GM04504 (cell line): ENCODE measurements at regions not wholly inside any gene's neighbourhood (a gene's known extent, or its start where the extent isn't known, plus 50 kb on each side); places are given as distances from the start of the nearest gene placed in this dataset.

Experiments used
- DNase-seq: peaks from one replicate; pipeline ENCODE4 v3.0.0-alpha.2; 2012; ENCODE audit warnings: low read depth

DNA sequence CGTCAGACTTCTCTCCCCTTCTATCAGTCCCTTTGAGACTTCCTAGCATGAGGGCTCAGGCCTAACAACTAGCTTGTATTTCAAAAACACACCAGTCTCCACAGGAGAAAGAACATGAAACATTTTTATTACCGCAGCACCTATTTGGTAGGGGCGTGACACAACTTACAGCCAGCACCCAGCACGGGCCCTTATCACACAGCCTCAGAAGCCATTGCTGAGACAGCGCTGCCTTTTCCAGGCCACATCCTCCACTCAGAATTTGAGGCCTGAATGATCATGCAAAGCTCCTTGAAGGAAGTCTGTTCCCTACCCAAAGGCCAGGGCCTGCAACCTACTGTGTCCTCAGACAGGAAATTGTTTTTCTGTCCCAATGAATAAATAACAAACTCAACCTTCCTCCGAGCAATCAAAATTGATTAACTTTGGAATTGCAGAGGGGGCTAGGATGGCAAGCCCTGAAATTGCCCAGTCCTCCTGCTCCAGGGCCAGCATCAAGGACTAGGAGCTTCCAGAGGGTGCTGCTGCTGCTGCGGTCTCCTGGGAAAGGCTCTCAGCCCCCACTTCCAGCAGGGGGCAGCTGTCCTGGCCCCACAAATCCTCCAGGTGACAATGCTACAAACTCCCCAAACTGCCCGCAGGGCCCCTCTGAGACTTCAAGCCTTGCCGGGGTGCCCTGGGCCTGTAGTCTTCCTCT is 94.3 kb upstream of the GALNT2 start:
- DNase-seq, result no peak

DNA sequence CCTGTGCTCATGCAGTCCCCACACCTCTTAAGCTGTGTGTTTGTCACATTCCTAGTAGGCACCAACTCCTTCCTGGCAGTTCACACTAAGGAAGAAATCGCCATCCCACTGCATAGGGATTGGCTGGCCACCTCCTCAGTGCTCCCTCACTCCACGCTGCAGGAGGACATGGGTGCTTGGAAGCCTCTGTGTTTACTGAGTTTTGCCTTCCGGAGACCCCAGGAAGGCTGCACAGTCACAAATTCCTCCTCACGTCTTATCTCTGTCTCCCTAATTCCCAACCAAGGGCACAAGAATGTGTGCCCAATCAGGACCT is 93.8 kb upstream of the GALNT2 start:
- DNase-seq, result no peak

- no peak for DNase-seq
These were observed 92.0 kb upstream of the GALNT2 start for GRCh38 chr1:229975047-229975446.

DNA sequence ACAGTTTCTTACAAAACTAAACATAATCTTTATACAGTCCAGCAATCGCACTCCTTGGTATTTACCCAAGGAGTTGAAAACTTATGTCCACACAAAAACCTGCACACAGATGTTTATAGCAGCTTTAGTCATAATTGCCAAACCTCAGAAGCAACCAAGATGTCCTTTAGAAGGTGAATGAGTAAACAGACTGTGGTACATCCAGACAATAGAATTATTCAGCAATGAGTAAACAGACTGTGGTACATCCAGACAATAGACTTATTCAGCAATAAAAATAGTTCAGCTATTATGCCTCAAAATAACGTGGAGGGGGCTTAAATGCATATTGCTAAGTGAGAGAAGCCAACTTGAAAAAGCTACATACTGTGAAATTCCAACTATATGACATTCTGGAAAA is 87.0 kb upstream of the GALNT2 start:
- no peak for DNase-seq

DNA sequence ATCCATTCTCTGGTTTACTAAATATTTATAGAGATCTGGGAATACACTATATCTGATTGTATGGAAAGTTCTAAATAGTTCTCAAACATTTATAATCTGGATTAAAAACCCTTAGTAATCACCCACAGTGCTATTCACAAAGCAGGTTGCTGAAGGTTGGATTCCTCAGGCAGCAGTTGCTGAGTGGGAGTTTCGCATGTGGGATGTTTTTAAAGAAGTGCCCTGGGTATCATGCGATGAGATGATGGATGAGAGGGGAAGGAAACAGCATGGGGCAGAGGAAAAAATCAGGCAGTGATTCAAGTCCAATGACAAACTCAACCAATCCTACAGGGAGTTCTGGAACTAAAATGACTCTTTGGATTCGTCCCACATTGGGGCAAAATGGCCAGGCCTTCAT is 85.3 kb upstream of the GALNT2 start:
- no peak for DNase-seq

GRCh38 chr1:229984310-229984991 is 82.6 kb upstream of the GALNT2 start:
- no peak for DNase-seq

GRCh38 chr1:229984992-229985612 is 81.9 kb upstream of the GALNT2 start:
- no peak for DNase-seq

GRCh38 chr1:229985613-229986010 is 81.4 kb upstream of the GALNT2 start:
- DNase-seq, result no peak

DNA sequence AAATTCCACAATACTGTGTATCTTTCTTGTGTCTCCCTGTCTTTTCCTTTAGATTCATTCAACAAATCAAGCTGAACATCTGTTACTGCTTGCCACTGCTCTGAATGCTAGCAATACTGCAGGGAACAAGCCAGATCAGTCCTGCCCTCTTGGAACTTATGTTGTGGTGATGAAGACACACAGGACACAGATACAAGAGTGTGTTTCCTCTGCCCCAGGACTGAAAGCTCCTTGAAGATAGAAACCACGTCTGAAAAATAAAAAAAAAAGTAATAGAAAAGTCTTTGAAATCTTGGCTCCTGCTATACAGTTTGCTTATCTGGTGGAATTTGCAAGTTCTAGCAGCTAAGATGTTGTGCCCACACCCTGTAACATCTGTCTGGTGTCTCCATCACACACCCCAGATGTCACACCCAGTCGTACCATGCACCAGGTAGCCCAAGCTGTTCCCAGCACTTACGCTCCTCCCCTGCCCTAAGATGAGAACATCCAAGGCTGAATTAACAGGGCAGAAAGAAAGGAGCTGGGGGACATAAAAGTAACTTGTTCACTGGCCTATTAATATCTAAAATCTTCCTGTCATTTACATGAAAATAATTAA is 80.2 kb upstream of the GALNT2 start:
- DNase-seq, result no peak

- DNase-seq, result no peak
These were observed 79.1 kb upstream of the GALNT2 start for GRCh38 chr1:229987953-229988352.

DNA sequence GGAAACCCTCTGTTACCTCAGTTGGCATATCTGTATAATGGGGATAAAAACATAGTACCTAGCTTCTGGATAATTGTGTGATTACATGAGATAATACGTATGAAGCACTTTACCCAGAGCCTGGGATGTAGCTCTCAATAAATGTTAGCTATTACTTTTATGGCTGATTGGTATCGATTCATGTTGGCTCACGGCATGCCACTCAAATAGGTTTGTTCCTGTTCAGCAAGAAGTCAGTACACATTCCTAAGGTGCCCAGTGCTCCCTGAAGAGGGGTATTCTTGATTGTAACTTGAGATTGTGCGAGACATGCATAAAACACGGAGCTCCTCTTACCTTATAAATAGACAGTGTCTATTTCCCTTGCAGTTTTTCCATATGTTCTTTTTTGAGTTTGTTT is 78.5 kb upstream of the GALNT2 start:
- DNase-seq, result no peak

DNA sequence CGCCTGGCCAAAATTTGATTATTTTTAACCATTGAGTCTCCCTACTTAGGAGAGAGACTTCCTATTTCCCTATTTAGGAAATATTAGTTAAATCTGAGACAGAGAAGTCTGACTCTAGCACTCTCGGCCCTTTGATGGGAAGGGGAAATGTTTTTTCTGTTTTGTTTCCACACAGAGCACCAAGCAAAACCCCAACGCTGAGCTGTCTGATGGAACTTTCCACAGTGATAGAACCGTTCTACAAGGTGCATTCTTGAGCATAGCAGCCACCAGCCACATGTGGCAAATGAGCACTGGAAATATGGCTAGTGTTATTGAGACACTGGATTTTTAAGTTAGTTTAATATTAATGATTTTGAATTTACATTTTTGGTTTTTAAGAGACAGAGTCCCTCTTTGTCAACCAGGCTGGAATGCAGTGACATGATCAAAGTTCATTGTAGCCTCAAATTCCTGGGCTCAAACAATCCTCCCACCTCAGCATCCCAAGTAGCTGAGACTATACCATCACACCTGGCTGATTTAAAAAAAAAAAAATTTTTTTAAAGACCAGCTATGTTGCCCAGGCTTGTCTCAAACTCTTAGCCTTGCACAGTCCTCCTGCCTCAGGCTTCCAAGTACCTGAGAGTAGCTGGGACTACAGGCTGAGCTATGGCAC is 77.3 kb upstream of the GALNT2 start:
- DNase-seq, result no peak

DNA sequence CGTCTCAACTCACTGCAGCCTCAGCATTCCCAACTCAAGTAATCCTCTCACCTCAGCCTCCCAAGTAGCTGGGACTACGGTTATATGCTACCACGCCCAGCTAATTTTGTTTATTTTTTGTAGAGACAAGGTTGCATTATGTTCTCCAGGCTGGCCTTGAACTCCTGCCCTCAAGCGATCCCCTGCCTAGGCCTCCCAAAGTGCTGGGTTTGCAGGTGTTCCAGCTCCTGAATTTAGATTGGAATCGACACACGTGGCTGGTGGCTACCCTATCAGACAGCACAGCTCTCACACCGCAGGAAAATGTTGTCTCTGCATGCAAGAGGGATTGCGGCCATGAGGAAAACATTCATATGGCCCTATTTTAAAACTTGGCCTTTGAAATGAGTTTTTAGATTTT is 76.7 kb upstream of the GALNT2 start:
- no peak for DNase-seq

DNA sequence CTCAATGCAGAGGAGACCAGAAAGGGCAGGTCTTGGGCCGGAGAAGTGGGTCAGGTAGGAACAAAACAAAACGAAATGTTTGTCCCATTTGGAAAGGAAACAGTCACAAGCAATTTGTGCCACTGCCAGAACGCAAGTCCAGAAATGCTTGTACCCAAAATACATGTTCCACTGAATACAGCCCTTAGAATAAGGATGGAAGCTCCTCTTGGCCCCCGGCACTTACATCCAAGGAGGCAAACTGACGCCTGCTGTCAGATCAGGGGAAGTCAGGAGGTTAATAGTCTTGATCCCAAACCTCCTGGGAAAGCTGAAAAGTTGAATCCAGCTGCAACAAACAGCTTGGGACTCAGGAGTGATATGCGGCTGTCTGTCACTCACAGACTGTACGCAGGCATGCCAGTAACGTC is 75.9 kb upstream of the GALNT2 start:
- DNase-seq, result no peak

GRCh38 chr1:229991724-229992333 is 75.2 kb upstream of the GALNT2 start:
- DNase-seq, result no peak

GRCh38 chr1:229993060-229993459 is 74.0 kb upstream of the GALNT2 start:
- DNase-seq, result no peak

DNA sequence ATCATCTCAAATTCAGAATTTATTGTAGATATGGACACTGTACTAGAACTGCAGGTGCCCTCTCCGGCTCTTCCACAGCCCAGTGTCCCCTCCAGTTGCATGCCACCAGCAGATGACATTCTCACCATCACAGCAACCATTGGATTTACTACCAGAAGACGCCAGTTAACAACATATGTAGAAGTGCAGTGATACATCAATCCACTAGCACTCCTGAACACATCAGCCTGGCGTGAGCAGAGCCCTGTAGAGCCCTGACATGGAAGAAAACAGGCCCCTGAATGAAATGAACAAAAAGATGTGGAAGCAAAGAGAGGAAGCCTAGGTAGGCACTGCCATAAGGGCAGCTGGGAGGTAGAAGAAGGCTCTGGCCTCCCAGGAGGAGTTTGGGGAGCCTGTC is 73.1 kb upstream of the GALNT2 start:
- DNase-seq, result no peak

GRCh38 chr1:229999004-229999670 is 67.9 kb upstream of the GALNT2 start:
- no peak for DNase-seq

- DNase-seq, result no peak
These were observed 66.4 kb upstream of the GALNT2 start for GRCh38 chr1:230000493-230001184.

DNA sequence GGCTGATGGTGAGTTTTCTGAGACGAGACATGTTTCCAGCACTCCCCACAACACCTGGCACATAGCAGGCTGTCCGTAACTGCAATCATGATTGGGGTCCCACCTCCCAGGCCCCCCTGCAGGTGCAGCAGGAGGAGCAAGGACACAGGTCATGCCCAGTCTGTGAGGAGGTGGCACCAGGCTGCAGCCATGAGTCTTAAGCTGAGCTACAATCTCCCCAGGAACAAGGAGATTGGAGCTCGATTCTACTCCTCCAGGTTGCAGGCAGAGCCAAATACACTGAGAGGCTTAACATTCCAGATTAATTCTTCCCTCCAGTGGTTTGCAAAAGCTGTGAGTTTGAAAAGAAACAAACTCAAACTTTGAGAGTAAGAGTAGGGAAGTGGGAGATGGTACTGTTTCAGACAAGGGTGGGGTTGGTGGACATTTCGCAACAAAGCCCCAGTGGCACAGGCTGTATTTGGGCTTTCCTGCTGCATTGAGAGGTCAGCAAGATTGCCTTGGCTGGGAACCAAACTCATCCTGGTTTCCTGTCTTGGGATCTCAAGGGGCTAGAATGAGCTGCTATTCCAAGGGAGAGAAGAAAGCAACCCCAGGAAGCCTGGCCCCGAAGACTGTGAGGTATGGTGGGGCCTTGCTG is 64.8 kb upstream of the GALNT2 start:
- no peak for DNase-seq

DNA sequence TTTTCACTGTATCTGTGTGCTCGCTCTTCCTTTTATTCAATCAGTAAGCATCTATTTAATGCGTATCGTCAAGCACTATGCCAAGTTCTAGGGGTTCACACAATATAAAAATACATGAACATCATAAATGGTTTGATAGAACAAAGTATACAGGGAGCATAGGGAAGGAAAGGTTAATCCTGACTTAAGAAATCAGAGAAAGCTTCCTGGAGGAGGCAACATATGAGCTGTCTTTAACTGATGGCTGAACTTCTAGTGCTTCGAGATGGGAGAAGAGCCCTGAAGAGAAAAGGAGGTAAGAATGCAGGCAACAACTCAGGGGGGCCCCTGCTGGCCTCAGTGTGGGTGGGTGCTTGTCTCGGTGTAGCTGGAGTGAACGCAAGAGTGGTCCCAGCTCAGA is 63.6 kb upstream of the GALNT2 start:
- DNase-seq, result no peak
